Activated T-cell treated with anti-CD3 and anti-CD28 coated beads, Interleukin-2, amount 50 U/mL, for 24 hours (primary cell): ENCODE measurements at regions not wholly inside any gene's neighbourhood (a gene's known extent, or its start where the extent isn't known, plus 50 kb on each side); places are given as distances from the start of the nearest gene placed in this dataset.

Source experiments
- DNase-seq: peaks from one replicate; pipeline ENCODE4 v3.0.0-alpha.2; 2020
- H3K27ac Mint-ChIP-seq: 2 replicates; pipeline ENCODE4 v1.8.0; 2020; ENCODE audit warnings: mild to moderate bottlenecking, mixed read lengths
- H3K27me3 Mint-ChIP-seq: 2 replicates; pipeline ENCODE4 v1.8.0; 2020; ENCODE audit warnings: mixed read lengths
- H3K36me3 Mint-ChIP-seq: 2 replicates; pipeline ENCODE4 v1.8.0; 2020; ENCODE audit warnings: low read depth, mixed read lengths
- H3K4me1 Mint-ChIP-seq: 2 replicates; pipeline ENCODE4 v1.8.0; 2020; ENCODE audit warnings: low read depth, mixed read lengths
- H3K4me3 Mint-ChIP-seq: 2 replicates; pipeline ENCODE4 v1.8.0; 2020; ENCODE audit warnings: mild to moderate bottlenecking, moderate library complexity, mixed read lengths
- H3K9me3 Mint-ChIP-seq: 2 replicates; pipeline ENCODE4 v1.8.0; 2020; ENCODE audit warnings: mixed read lengths

DNA sequence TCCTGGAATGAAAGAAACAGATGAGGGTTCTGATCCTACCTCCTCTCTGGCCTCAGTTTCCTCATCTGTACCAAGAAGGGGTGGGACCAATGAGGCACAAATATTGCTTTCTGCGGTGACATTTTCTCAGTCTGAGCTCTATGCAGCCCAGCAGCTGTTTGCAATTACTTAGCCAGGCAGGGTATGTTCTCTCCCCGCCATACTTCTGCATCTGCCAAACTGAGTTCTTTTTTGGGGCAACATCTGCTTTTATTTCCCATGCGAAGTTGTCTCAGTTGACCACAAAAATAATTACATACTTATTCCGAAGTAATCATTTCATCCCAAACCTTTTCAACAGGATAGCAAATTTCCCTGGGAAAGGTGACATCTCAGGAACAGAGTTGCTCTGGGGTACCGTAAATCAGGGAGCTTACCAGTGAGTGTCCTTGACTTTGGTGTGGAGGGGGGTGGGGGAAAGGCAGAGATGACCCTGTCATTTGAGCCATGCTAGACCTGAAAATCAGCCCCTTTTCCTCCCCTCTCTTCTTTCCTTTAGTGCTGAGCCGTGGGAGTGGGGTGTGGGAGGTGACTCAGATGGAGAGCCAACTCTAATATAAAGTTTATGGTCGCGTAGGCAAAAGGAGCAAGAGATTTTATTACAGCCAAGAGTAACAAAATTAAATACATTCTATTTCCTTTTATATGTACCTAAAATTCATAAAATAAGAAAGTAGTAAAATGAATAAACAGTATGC is 165.7 kb upstream of the KL start:
- H3K27ac Mint-ChIP-seq, result no peak overlapping the region
- H3K4me3 Mint-ChIP-seq, result no peak overlapping the region
- peaks cover 7% of the 10 kb centered on the region for H3K4me1 Mint-ChIP-seq
- H3K9me3 Mint-ChIP-seq, result no peaks in the 10 kb centered on the region
- DNase-seq, result no peak
- H3K27me3 Mint-ChIP-seq, result no peaks in the 10 kb centered on the region
- H3K36me3 Mint-ChIP-seq, result no peaks in the 10 kb centered on the region

- Mint-ChIP-seq H3K4me3 (no peak overlapping the region), H3K9me3 (no peaks in the 10 kb centered on the region), H3K27me3 (no peaks in the 10 kb centered on the region), H3K36me3 (no peaks in the 10 kb centered on the region), H3K4me1 (peaks cover 3% of the 10 kb centered on the region), H3K27ac (no peak overlapping the region)
- DNase-seq, result no peak
These were observed 164.8 kb upstream of the KL start for GRCh38 chr13:32851083-32852069.

DNA sequence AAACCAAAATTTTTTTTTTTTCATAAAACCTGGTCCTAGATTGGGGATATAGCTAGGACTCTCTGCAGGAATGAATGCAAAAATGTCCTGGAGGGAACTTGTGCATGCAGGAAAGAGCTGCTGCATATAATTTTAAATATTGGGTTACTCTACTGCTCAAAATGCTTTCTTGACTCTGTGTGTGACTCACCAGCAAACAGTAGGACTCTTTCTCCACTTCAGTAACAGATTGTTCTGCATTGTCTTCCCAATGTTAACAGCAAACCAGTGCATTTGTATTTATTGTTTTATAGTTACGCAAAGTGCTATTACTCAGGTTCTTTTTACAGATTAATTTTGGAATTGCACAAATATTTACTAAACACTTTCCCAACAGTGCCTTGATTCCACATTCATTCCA is 163.7 kb upstream of the KL start:
- Mint-ChIP-seq H3K9me3 (no peaks in the 10 kb centered on the region), H3K27ac (no peak overlapping the region), H3K27me3 (no peaks in the 10 kb centered on the region), H3K4me3 (no peak overlapping the region), H3K36me3 (no peaks in the 10 kb centered on the region), H3K4me1 (no peaks in the 10 kb centered on the region)
- DNase-seq, result no peak

DNA sequence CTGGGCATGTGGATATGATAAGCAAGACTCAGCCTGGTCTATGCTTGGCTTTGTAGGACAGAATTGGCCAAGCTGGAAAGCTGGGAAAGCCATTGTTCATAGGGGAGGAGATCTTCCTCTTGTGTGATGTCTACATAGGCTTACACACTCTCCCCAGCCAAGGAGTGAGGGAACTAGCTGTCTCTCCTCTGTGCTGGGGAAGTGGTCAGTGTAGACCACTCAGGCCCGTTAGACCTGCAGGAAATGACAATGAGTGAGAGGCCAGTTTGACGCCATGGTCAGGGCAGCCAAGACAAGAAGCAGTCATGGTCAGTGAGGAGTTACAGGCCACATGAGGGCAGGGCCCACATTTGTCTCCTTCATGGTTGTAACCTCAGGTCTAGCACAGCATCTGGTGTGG is 159.1 kb upstream of the KL start:
- Mint-ChIP-seq H3K9me3 (no peaks in the 10 kb centered on the region), H3K27me3 (no peaks in the 10 kb centered on the region), H3K4me1 (no peaks in the 10 kb centered on the region), H3K27ac (no peak overlapping the region), H3K4me3 (no peak overlapping the region), H3K36me3 (no peaks in the 10 kb centered on the region)
- DNase-seq, result no peak

DNA sequence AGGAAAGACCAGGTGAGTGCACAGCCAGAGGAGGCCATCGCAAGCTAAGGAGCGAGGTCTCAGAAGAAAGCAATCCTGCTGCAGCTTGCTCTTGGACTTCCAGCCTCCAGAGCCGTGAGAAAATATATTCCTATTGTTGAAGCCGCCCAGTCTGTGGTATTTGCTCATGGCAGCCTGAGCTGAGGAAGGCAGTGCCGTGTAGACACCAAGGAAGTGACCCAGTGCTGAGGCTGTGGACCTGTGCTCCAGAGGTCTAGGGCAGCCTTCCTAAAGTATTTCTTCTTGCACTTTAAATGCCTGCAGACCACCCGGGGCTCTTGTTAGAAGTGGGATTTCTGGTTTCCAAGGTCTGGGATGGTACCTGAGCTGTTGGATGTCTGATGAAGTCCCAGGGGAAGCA is 158.5 kb upstream of the KL start:
- no peak for DNase-seq
- no peaks in the 10 kb centered on the region for H3K9me3 Mint-ChIP-seq
- no peak overlapping the region for H3K4me3 Mint-ChIP-seq
- H3K27me3 Mint-ChIP-seq, result no peaks in the 10 kb centered on the region
- H3K4me1 Mint-ChIP-seq, result no peaks in the 10 kb centered on the region
- no peak overlapping the region for H3K27ac Mint-ChIP-seq
- no peaks in the 10 kb centered on the region for H3K36me3 Mint-ChIP-seq

GRCh38 chr13:32859707-32860292 is 156.4 kb upstream of the KL start:
- Mint-ChIP-seq H3K27me3 (no peaks in the 10 kb centered on the region), H3K27ac (no peak overlapping the region), H3K9me3 (no peaks in the 10 kb centered on the region), H3K4me1 (no peaks in the 10 kb centered on the region), H3K36me3 (no peaks in the 10 kb centered on the region), H3K4me3 (no peak overlapping the region)
- DNase-seq, result no peak

- Mint-ChIP-seq H3K27ac (no peak overlapping the region), H3K9me3 (no peaks in the 10 kb centered on the region), H3K4me1 (no peaks in the 10 kb centered on the region), H3K4me3 (no peak overlapping the region), H3K36me3 (no peaks in the 10 kb centered on the region), H3K27me3 (no peaks in the 10 kb centered on the region)
- DNase-seq, result no peak
These were observed 154.9 kb upstream of the KL start for GRCh38 chr13:32861304-32861703.

DNA sequence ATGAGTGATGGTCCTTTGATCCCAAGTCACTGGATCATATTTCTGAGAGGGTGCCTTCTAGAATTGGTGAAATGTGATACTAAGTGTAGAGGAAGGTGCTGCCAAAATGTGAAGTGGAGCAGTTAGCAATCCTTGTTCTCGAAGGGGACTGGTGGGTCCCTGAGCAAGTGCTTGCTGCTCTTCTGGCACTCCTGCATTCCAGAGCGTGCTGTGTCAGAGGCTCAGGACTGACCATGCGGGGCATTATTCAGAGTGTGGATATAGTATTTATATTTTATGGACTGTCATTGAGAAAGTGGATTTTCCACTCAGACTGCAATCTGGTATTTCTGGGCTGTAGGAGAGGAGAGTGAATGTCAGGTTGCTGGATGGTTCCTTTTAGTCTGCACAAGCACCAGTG is 152.6 kb upstream of the KL start:
- Mint-ChIP-seq H3K4me3 (no peak overlapping the region), H3K4me1 (no peaks in the 10 kb centered on the region), H3K9me3 (peaks cover 2% of the 10 kb centered on the region), H3K27ac (no peak overlapping the region), H3K36me3 (no peaks in the 10 kb centered on the region), H3K27me3 (no peaks in the 10 kb centered on the region)
- DNase-seq, result no peak

DNA sequence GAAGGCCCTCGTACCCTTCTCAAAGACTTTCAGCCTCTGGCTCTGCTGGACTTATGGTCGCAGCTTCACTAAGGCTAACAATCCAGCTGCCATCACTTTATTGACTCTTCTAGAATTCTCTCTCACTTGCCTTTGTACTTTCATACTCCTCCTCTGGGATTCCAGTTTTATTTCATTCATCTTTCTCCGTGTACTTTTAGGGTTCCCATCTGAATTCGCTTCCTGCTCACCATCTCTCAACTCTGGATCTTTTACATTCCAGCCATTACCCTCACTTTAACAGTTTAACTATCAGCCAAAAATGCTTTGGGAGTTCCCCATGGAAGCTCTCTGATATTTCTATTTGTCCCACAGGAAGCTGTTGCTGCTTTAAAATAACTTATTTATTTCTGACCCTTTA is 149.3 kb upstream of the KL start:
- DNase-seq, result no peak
- H3K27me3 Mint-ChIP-seq, result no peaks in the 10 kb centered on the region
- H3K27ac Mint-ChIP-seq, result no peak overlapping the region
- H3K4me3 Mint-ChIP-seq, result no peak overlapping the region
- H3K36me3 Mint-ChIP-seq, result no peaks in the 10 kb centered on the region
- H3K9me3 Mint-ChIP-seq, result peaks cover 2% of the 10 kb centered on the region
- H3K4me1 Mint-ChIP-seq, result no peaks in the 10 kb centered on the region

DNA sequence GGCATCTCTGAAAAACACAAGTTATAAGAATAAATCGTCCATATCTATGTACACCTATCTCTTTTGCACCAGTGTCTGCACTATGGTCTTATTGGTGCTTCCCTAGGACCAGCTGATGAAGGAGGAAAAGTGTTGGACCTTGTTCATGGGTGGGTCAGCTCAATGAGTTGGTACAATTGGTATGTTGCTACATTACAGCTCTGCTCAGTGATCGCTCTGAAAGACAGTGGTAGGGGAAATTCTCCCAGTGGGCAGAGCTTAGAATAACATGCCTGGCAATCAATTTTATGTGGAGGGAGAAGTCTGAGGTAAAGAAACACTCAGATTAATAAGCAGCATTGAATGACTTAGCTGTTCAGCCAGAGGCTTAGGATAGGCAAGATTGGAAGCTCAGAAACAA is 138.7 kb upstream of the KL start:
- H3K9me3 Mint-ChIP-seq, result no peaks in the 10 kb centered on the region
- H3K36me3 Mint-ChIP-seq, result no peaks in the 10 kb centered on the region
- H3K4me1 Mint-ChIP-seq, result peaks cover 6% of the 10 kb centered on the region

DNA sequence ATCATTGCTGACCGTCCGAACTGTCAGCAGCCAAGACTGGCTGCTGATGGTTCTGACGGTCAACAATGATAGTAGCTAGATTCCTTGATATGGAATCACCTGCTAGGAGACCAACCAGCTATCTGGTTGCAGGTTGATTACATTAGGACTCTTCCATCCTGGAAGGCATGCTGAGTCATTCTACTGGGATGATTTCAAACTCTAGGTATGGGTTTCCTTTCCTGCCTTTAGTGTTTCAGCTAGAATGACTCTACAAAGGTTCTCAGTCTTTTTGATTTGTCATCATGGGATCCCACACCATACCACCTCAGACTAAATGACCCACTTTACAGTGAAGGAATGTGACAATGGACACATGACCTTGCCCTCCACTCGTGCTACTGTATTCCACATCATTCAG is 138.1 kb upstream of the KL start:
- H3K27ac Mint-ChIP-seq, result no peak overlapping the region
- peaks cover 6% of the 10 kb centered on the region for H3K4me1 Mint-ChIP-seq
- no peaks in the 10 kb centered on the region for H3K36me3 Mint-ChIP-seq
- peaks cover 3% of the 10 kb centered on the region for H3K27me3 Mint-ChIP-seq
- DNase-seq, result no peak
- no peak overlapping the region for H3K4me3 Mint-ChIP-seq
- no peaks in the 10 kb centered on the region for H3K9me3 Mint-ChIP-seq

More for the DNA sequence above, 138.7 kb upstream of the KL start:
- no peak overlapping the region for H3K27ac Mint-ChIP-seq
- DNase-seq, result no peak
- H3K27me3 Mint-ChIP-seq, result peaks cover 3% of the 10 kb centered on the region
- H3K4me3 Mint-ChIP-seq, result no peak overlapping the region

DNA sequence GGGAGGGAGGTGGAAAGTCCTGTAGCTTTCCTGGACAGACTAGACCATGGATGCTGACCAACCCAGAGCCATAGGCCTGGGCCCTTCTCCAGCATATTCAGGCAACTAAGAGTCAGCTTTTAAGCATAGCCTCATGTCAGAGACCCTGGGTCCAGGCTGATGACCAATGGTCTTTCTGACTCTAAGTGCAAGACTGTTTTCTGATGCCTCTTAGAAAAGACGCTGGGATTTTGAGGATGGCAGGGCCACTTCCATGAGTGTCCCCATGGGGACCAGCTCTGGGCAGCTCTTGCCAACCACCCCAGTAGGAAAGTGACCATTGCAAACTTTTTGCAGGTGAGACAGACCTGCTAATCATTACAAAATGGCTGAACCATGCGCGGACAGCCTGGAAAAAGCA is 135.6 kb upstream of the KL start:
- Mint-ChIP-seq H3K4me3 (no peak overlapping the region), H3K36me3 (no peaks in the 10 kb centered on the region)

GRCh38 chr13:32881074-32881776 is 135.0 kb upstream of the KL start:
- Mint-ChIP-seq H3K4me3 (no peak overlapping the region), H3K9me3 (no peaks in the 10 kb centered on the region), H3K36me3 (no peaks in the 10 kb centered on the region), H3K27ac (no peak overlapping the region), H3K4me1 (peaks cover 6% of the 10 kb centered on the region), H3K27me3 (peaks cover 3% of the 10 kb centered on the region)
- no peak for DNase-seq

More for the DNA sequence above, 135.6 kb upstream of the KL start:
- no peak for DNase-seq
- H3K27me3 Mint-ChIP-seq, result peaks cover 3% of the 10 kb centered on the region
- no peaks in the 10 kb centered on the region for H3K9me3 Mint-ChIP-seq
- no peak overlapping the region for H3K27ac Mint-ChIP-seq
- peaks cover 6% of the 10 kb centered on the region for H3K4me1 Mint-ChIP-seq

GRCh38 chr13:32881777-32882145 is 134.5 kb upstream of the KL start:
- H3K4me1 Mint-ChIP-seq, result peaks cover 6% of the 10 kb centered on the region
- no peak for DNase-seq
- no peaks in the 10 kb centered on the region for H3K9me3 Mint-ChIP-seq
- H3K27ac Mint-ChIP-seq, result no peak overlapping the region
- no peak overlapping the region for H3K4me3 Mint-ChIP-seq
- no peaks in the 10 kb centered on the region for H3K36me3 Mint-ChIP-seq
- peaks cover 3% of the 10 kb centered on the region for H3K27me3 Mint-ChIP-seq
